Cardiac septum (tissue), 1 donor: ENCODE measurements at regions not wholly inside any gene's neighbourhood (a gene's known extent, or its start where the extent isn't known, plus 50 kb on each side); places are given as distances from the start of the nearest gene placed in this dataset.

Experiments
- DNase-seq: peaks from one replicate; pipeline ENCODE4 v3.0.0-alpha.2; 2020; ENCODE audit warnings: low spot score
- intact Hi-C: fragments of 100-400 bp; cut with DNase I; formaldehyde crosslinking; loops from one replicate; pipeline ENCODE4 v1.14.0; 2022
- donor health status: DM: no; HTN: no; CAD: no.

- DNase-seq: no peak
- intact Hi-C loops: no loop called here
Measured at GRCh38 chr6:108734271-108734922, 113.8 kb upstream of the ARMC2 start.

- DNase-seq: no peak
- intact Hi-C loops: no loop called here
Measured at GRCh38 chr6:108735310-108736001, 112.8 kb upstream of the ARMC2 start.

DNA sequence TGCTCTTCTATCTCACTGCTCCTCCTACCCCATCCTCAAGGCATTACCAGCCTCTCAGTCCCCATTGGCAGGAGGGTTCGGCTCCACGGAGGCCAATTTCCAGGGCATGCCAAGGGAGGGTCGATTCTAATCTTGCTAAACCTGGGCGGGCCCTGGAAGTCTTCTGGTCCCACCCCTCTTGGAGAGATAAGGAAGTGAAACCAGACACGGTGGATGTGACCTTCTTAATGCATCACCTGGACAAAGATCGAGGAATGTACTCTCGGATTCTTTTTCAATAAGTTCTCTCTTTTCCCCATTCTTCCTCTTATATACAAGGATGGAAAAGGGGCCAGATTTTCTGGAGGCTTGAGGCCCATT, 112.2 kb upstream of the ARMC2 start:
- intact Hi-C loops: no loop called here
- DNase-seq: no peak

- DNase-seq: no peak
- intact Hi-C loops: no loop called here
Measured at GRCh38 chr6:108736832-108737231, 111.4 kb upstream of the ARMC2 start.

DNA sequence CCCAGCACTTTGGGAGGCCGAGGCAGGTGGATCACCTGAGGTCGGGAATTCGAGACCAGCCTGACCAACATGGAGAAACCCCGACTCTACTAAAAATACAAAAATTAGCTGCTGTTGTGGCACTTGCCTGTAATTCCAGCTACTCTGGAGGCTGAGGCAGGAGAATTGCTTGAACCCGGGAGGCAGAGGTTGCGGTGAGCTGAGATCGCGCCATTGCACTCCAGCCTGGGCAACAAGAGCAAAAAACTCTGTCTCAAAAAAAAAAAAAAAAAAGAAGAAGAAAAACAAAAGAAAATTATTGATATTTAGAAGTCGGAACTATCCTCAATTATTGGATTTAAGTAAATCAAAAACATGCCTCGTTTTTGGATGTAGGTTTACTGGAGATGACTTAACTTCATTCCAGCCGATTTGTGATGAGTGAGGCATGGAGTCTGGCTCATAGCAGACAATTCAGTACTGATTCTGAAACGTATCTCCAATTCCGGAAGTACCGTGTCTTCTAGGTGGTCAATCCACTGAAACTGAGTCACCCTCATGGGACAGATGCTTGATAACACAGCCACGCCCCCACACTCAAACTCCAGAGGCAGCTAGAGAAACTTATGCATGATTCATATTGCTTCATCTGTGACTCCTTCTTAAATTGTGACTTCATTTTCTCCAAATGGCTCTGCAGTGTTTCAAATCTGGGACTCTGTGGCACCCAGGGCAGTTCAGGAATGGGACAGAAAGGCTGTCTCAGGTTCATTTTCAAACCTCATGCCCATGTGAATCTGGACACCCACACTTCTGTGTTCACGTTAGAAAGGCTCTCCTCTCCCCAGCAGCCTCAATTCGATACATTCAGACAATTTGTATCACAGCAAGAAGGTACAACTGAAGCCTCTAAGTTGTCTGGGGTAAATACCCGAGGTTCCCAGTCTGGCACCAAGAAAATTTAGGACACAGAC, 110.4 kb upstream of the ARMC2 start:
- DNase-seq: no peak
- intact Hi-C loops: no loop called here

DNA sequence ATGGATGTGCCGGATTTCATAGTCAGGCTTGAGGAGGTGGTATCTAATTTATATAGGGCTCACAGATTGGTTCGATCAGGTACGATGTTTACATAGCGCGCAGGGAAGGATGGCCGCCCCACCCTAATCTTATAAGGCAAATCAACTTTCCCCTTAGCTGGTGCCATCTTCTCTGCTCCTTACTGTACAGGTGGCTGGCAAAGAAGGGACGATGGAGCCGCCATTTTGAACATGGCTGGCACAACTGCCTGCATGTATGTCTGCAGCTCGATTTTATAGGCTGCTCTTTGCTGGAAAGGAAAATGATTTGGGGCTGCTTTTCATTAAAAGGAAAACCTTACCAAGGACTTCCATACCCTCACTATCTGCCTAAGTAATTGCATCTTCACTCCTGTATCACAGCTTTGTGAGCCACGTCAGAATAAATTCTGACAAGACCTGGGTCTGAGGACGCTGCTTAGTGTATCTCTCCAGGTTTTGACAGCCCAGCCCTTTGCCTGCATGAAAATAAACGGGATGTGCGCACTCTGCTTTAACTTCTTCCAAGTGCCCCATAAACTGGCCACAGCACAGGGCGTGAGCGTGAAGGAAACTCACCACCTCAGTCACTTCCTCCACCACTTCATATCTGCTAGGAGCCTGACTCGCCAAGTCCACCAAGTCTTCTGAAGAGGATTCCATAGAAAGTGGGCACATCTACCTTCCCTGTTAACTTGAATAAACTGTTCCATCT, 109.4 kb upstream of the ARMC2 start:
- intact Hi-C loops: no loop called here
- DNase-seq: no peak

GRCh38 chr6:108739496-108740330, 108.5 kb upstream of the ARMC2 start:
- intact Hi-C loops: no loop called here

GRCh38 chr6:108741331-108741989, 106.8 kb upstream of the ARMC2 start:
- intact Hi-C loops: no loop called here
- DNase-seq: no peak

More at GRCh38 chr6:108739496-108740330, 108.5 kb upstream of the ARMC2 start:
- DNase-seq: no peak

GRCh38 chr6:108742041-108742440, 106.2 kb upstream of the ARMC2 start:
- intact Hi-C loops: no loop called here
- no peak for DNase-seq

GRCh38 chr6:108744244-108744972, 103.8 kb upstream of the ARMC2 start:
- intact Hi-C loops: no loop called here
- DNase-seq: no peak

DNA sequence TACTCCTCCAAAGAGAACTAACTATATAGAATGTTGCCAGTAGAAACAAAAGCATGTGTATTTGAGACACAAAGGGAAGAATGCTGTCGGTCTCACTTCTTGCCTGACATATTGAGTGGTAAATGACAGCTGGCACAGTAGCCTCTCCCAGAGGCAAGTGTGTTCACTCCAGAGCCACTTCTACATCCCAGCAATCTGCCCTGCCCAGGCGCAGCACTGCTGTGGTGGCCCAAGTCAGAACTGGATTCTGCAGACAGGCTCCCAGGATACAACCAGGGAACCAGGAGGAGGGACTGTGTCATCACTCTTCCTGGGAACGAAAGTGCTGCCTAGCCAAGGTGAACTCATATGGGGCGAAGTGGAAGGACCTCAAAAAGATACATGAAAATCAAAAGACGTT, 103.2 kb upstream of the ARMC2 start:
- no peak for DNase-seq

GRCh38 chr6:108745664-108746336, 102.4 kb upstream of the ARMC2 start:
- DNase-seq: no peak
- intact Hi-C loops: no loop called here

More for the DNA sequence above, 103.2 kb upstream of the ARMC2 start:
- intact Hi-C loops: no loop called here

GRCh38 chr6:108746366-108746765, 101.9 kb upstream of the ARMC2 start:
- no peak for DNase-seq
- intact Hi-C loops: no loop called here

DNA sequence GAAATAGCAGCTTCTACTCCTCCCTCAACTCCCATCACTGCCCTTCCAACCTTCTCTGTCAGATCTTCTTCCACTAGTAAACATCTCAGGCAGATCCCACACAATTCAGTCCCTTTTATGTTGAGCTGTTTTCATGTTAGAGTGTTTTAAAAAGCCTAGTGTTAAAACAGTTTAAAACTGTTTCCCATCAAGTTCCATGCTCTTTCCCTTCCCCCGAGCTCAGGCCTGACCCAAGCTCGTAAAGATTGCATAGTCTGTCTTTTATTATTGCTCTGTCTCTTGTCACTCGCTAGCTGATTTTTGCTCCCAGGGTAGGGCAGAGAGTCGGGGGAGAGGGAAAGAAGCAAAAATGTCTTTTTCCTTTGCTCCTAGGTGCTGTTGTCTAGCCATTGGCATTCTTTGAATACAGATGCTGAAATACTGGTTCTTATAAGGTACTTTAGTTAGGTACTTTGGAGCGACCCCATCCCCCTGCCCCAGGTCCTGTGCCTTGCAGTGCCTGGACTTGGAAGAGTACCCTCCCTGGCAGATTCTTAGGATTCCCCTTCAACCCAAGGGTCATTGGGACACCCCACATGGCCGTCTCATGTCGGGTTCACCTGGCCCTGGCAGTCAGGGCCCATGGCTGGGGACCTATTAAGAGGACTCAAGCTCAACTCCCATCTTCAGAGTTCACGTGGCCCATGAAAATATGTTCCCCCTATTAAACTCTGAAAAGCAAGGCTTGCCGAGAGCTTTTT, 101.2 kb upstream of the ARMC2 start:
- DNase-seq: no peak
- intact Hi-C loops: no loop called here

DNA sequence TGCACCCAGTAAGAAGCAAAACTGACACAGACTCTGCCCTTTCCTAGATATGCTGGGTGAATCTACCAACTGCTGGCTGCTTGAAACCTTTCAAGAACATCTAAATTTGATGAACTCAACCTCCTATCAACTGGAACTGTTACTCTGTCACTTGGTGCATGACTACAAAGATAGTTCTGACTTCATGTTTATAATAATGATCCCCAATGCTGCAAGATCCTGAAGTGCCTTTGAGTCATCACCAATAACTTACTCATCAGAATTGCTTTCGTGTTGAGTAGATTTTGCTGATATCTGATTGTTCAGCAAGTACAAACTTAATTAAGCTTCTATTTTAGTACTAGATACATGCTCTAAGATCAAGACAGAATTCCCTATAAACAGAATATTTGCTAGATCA, 100.2 kb upstream of the ARMC2 start:
- intact Hi-C loops: no loop called here
- no peak for DNase-seq

- no peak for DNase-seq
- intact Hi-C loops: no loop called here
Measured at GRCh38 chr6:108748959-108749358, 99.3 kb upstream of the ARMC2 start.

DNA sequence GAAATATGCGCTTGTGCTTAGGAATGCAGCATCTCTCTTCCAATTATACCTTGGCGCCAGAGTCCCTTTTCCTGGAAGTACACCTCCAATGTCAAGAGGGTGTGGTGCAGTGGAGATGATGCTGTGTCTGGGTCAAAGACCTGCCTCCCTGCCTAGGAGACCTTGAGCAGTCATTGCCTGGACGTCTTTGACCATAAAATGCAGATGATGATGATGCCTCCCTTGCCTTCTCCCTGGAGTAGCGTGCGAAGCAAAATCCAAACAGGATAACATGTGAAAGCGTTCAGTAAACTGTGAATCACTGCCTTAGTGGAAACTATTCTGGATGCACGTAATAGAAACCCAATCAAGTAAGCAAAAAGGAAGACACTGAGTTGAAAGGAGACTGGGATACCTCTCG, 97.4 kb upstream of the ARMC2 start:
- no peak for DNase-seq

More for the DNA sequence above, 97.4 kb upstream of the ARMC2 start:
- intact Hi-C loops: no loop called here
